Spleen (tissue), 11 donors: ENCODE measurements at regions not wholly inside any gene's neighbourhood (a gene's known extent, or its start where the extent isn't known, plus 50 kb on each side); places are given as distances from the start of the nearest gene placed in this dataset.

ENCODE experiments used
- DNase-seq: peaks from one replicate; pipeline ENCODE4 v3.0.0-alpha.2; 2020
- H3K27ac ChIP-seq, 8 donors: fragments of 200-600 bp; sonication (generic) in 7 of 8; 1 replicate in 4 of 8; 2 replicates in 4 of 8; pipeline versions ENCODE4 v1.5.0 to v1.8.0; 2016 to 2021; ENCODE audit warnings: inconsistent platforms in 4 of 8, mild to moderate bottlenecking in 4 of 8, moderate library complexity in 1 of 8
- H3K27me3 ChIP-seq, 7 donors: fragments of 200-600 bp; sonication (generic) in 6 of 7; replicated peaks in 1 of 7; 1 replicate in 4 of 7; 2 replicates in 3 of 7; pipeline versions ENCODE4 v1.5.0 to v1.8.0; 2016 to 2021; ENCODE audit warnings: inconsistent platforms in 3 of 7, mild to moderate bottlenecking in 1 of 7
- H3K36me3 ChIP-seq, 6 donors: fragments of 200-600 bp; sonication (generic) in 5 of 6; 1 replicate in 4 of 6; 2 replicates in 2 of 6; pipeline versions ENCODE4 v1.5.0 to v1.8.0; 2016 to 2021; ENCODE audit warnings: inconsistent platforms in 2 of 6
- H3K4me1 ChIP-seq, 6 donors: fragments of 200-600 bp; sonication (generic) in 5 of 6; 1 replicate in 3 of 6; 2 replicates in 3 of 6; pipeline versions ENCODE4 v1.5.0 to v1.8.0; 2016 to 2021; ENCODE audit warnings: inconsistent platforms in 3 of 6
- H3K4me3 ChIP-seq, 8 donors: fragments of 200-600 bp; sonication (generic) in 7 of 8; 1 replicate in 4 of 8; 2 replicates in 4 of 8; pipeline versions ENCODE4 v1.5.0 to v1.8.0; 2016 to 2021; ENCODE audit warnings: inconsistent platforms in 4 of 8, mild to moderate bottlenecking in 4 of 8, moderate library complexity in 2 of 8
- H3K9me3 ChIP-seq, 8 donors: fragments of 200-600 bp; sonication (generic) in 7 of 8; 1 replicate in 4 of 8; 2 replicates in 4 of 8; pipeline versions ENCODE4 v1.5.0 to v1.8.0; 2016 to 2021; ENCODE audit warnings: inconsistent platforms in 4 of 8
- POLR2A ChIP-seq, 3 donors: fragments of 450-650 bp; IDR thresholded peaks; one replicate each; pipeline ENCODE4 v1.5.1; 2017; ENCODE audit warnings: antibody characterized with exemption in 3 of 3, mild to moderate bottlenecking in 1 of 3
- POLR2AphosphoS5 ChIP-seq, 3 donors: sonication (generic); formaldehyde crosslinking; IDR thresholded peaks; one replicate each; pipeline ENCODE4 v1.5.1; 2017; ENCODE audit warnings: antibody characterized with exemption in 3 of 3
- WGBS, 5 donors: extraction: QIAGEN DNeasy Blood & Tissue Kit in 3 of 5; methylation state at CpG; one replicate each; pipeline versions ENCODE4 v1.1.5 to v1.1.7; 2013 to 2018; 5-methylcytosine and 5-hydroxymethylcytosine counted together
- intact Hi-C: fragments of 100-400 bp; cut with DNase I; formaldehyde crosslinking; loops from one replicate; pipeline ENCODE4 v1.15.0; 2023; ENCODE audit warnings: low total_unique reads
- TF ChIP-seq, protein P1 (sequence below), 11 experiments: fragments of 200-600 bp in 7 of 11; fragments of 450-650 bp in 4 of 11; sonication (generic) in 4 of 11; IDR thresholded peaks in 8 of 11; conservative IDR thresholded peaks in 3 of 11; 1 replicate in 7 of 11; 2 replicates in 4 of 11; pipeline versions ENCODE4 v1.4.0 to v1.8.0; 2016 to 2021; ENCODE audit warnings: antibody characterized with exemption in 11 of 11, inconsistent platforms in 4 of 11, mild to moderate bottlenecking in 1 of 11
- donor health status: healthy with polysubstance abuse.
- donor health status: DM: no; HTN: no; CAD: no; lungs with moderate emphysema.
- donor health status: DM: no; HTN: no; CAD: no.
- donor health status: Bipolar disorder and iron deficiency.
- donor health status: healthy.
- donor health status: DM: no; HTN: no; CAD: no.
- donor health status: DM: yes; HTN: yes; CAD: no.

DNA sequence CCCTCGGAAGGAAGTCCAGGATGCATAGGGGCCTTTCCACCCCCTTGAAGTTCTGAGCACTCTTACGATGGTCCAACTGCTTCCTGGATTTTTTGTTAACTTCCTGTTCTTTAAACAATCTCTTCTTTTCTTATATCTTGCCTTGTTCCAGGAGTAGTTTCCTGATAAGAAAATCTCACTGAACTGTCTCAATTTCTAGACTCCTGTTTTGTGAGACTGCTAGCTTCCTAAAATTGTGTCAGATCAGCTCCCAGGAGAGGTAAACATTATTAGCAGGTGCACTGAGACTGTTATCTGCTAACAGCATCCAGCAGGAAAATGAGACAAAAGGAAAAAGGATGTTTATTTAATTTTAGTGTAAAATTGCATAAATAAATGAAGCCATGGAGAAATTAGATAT is 106.2 kb upstream of the PITRM1 start:
- no peak overlapping the region for H3K27ac ChIP-seq
- 10 to 34% (median 16%) methylated on average over 2 of the region's 2 CpGs for WGBS, 5 donors
- H3K4me1 ChIP-seq, result no peaks in the 10 kb centered on the region
- H3K9me3 ChIP-seq, result no peaks in the 10 kb centered on the region
- DNase-seq, result no peak
- intact Hi-C loops, result no loop called here
- TF ChIP-seq POLR2A (IDR thresholded peaks at IDR 0.05) (no peak), POLR2AphosphoS5 (IDR thresholded peaks at IDR 0.05) (no peak)
- TF ChIP-seq, protein P1, sequence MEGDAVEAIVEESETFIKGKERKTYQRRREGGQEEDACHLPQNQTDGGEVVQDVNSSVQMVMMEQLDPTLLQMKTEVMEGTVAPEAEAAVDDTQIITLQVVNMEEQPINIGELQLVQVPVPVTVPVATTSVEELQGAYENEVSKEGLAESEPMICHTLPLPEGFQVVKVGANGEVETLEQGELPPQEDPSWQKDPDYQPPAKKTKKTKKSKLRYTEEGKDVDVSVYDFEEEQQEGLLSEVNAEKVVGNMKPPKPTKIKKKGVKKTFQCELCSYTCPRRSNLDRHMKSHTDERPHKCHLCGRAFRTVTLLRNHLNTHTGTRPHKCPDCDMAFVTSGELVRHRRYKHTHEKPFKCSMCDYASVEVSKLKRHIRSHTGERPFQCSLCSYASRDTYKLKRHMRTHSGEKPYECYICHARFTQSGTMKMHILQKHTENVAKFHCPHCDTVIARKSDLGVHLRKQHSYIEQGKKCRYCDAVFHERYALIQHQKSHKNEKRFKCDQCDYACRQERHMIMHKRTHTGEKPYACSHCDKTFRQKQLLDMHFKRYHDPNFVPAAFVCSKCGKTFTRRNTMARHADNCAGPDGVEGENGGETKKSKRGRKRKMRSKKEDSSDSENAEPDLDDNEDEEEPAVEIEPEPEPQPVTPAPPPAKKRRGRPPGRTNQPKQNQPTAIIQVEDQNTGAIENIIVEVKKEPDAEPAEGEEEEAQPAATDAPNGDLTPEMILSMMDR (IDR thresholded peaks at IDR 0.05 in 8 of 11, conservative IDR thresholded peaks at IDR 0.05 in 3 of 11), result no peak
- no peaks in the 10 kb centered on the region for H3K36me3 ChIP-seq
- H3K27me3 ChIP-seq, result no peaks in the 10 kb centered on the region
- H3K4me3 ChIP-seq, result no peak overlapping the region

- no peak for DNase-seq
- no peak for TF ChIP-seq POLR2AphosphoS5 (IDR thresholded peaks at IDR 0.05)
- no peak for TF ChIP-seq POLR2A (IDR thresholded peaks at IDR 0.05)
- TF ChIP-seq, protein P1 (IDR thresholded peaks at IDR 0.05 in 8 of 11, conservative IDR thresholded peaks at IDR 0.05 in 3 of 11), result no peak
- no peak overlapping the region for H3K4me3 ChIP-seq
Observed at GRCh38 chr10:3277566-3277965, 105.0 kb upstream of the PITRM1 start.

DNA sequence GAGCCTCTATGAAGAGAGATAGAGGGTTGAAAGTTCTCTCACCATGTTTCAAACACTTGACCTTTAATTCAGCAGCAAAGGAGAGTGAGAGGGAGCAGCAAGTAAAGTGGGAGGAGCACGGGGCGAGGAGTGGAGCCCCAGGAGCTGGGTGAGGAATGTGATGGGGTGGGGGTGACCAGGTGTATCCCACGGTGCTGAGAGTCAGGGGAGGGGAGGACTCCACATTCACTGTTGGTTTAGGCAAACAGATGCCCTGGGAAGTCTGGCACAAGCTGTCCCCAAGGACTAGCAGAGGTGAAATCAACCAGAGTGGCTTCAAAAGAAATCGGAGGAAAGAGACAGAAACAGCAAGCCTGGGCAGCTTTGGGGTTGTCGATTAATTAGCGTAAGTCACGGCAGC is 101.8 kb upstream of the PITRM1 start:
- Histone ChIP-seq H3K27me3 (no peaks in the 10 kb centered on the region), H3K4me1 (no peaks in the 10 kb centered on the region), H3K4me3 (no peak overlapping the region), H3K27ac (no peak overlapping the region), H3K9me3 (no peaks in the 10 kb centered on the region), H3K36me3 (no peaks in the 10 kb centered on the region)
- no peak for DNase-seq
- TF ChIP-seq POLR2A (IDR thresholded peaks at IDR 0.05) (no peak), POLR2AphosphoS5 (IDR thresholded peaks at IDR 0.05) (no peak)
- TF ChIP-seq, protein P1 (IDR thresholded peaks at IDR 0.05 in 8 of 11, conservative IDR thresholded peaks at IDR 0.05 in 3 of 11), result no peak
- intact Hi-C loops, result no loop called here
- WGBS, 5 donors, result 89 to 92% (median 90%) methylated on average over 7 of the region's 7 CpGs

More at GRCh38 chr10:3277566-3277965, 105.0 kb upstream of the PITRM1 start:
- intact Hi-C loops, result no loop called here
- H3K27me3 ChIP-seq, result no peaks in the 10 kb centered on the region
- H3K36me3 ChIP-seq, result no peaks in the 10 kb centered on the region
- H3K4me1 ChIP-seq, result no peaks in the 10 kb centered on the region
- H3K9me3 ChIP-seq, result no peaks in the 10 kb centered on the region
- WGBS, 5 donors, result 87 to 93% (median 92%) methylated on average over 4 of the region's 4 CpGs
- no peak overlapping the region for H3K27ac ChIP-seq

DNA sequence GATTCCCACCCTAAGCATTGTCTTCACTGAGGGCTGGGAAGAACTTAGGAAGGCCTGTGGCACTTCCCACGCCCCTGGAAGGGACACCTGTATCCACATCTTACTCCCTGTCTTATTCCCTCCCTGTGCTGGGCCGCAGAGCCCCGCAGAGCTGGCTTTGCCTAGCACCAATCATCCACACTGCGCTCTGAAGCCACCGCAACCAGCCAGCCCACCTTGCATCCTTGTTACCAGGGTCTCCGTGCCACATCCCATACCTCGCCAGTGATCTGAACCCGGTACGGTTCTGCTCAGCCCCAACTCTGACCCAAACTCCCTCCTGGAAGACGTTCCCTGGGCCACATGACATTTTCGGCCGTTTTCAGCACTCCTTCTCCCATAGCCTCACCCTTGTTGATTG is 101.4 kb upstream of the PITRM1 start:
- Histone ChIP-seq H3K27me3 (no peaks in the 10 kb centered on the region), H3K27ac (no peak overlapping the region), H3K36me3 (no peaks in the 10 kb centered on the region), H3K4me3 (no peak overlapping the region), H3K4me1 (no peaks in the 10 kb centered on the region), H3K9me3 (no peaks in the 10 kb centered on the region)
- intact Hi-C loops, result no loop called here
- TF ChIP-seq, protein P1 (IDR thresholded peaks at IDR 0.05 in 8 of 11, conservative IDR thresholded peaks at IDR 0.05 in 3 of 11), result no peak
- no peak for TF ChIP-seq POLR2AphosphoS5 (IDR thresholded peaks at IDR 0.05)
- no peak for TF ChIP-seq POLR2A (IDR thresholded peaks at IDR 0.05)
- DNase-seq, result no peak
- 79 to 92% (median 86%) methylated on average over 12 of the region's 12 CpGs for WGBS, 5 donors
